Nephron (organoid): ENCODE measurements at regions not wholly inside any gene's neighbourhood (a gene's known extent, or its start where the extent isn't known, plus 50 kb on each side); places are given as distances from the start of the nearest gene placed in this dataset.

Source experiments
- H3K27ac Mint-ChIP-seq, 3 experiments: 2 replicates each; pipeline ENCODE4 v1.8.0; 2020; ENCODE audit warnings: mixed read lengths in 3 of 3, mild to moderate bottlenecking in 2 of 3, moderate library complexity in 1 of 3
- H3K27me3 Mint-ChIP-seq: 2 replicates; pipeline ENCODE4 v1.8.0; 2021; ENCODE audit warnings: low read depth, mild to moderate bottlenecking, moderate library complexity, mixed read lengths
- H3K36me3 Mint-ChIP-seq: 2 replicates; pipeline ENCODE4 v1.8.0; 2020; ENCODE audit warnings: low read depth, mixed read lengths
- H3K4me1 Mint-ChIP-seq: 2 replicates; pipeline ENCODE4 v1.8.0; 2020; ENCODE audit warnings: mixed read lengths
- H3K4me3 Mint-ChIP-seq, 3 experiments: 2 replicates each; pipeline ENCODE4 v1.8.0; 2020; ENCODE audit warnings: mild to moderate bottlenecking in 3 of 3, mixed read lengths in 3 of 3, moderate library complexity in 2 of 3
- H3K9me3 Mint-ChIP-seq: 2 replicates; pipeline ENCODE4 v1.8.0; 2020; ENCODE audit warnings: mixed read lengths
- CTCF ChIP-seq, 3 experiments: fragments of 200-600 bp; sonication (generic); IDR thresholded peaks; one replicate each; pipeline ENCODE4 v1.5.0; 2021; ENCODE audit warnings: antibody characterized with exemption in 3 of 3; ENCODE audit not compliant: unreplicated experiment in 3 of 3

- peaks cover 21% of the 10 kb centered on the region for H3K9me3 Mint-ChIP-seq
- no peaks in the 10 kb centered on the region for H3K4me1 Mint-ChIP-seq
- no peak for TF ChIP-seq CTCF (IDR thresholded peaks at IDR 0.05; ENCODE audit: unreplicated experiment in 3 of 3)
- H3K27ac Mint-ChIP-seq, result peak overlapping the region in 2 of 3 experiments; percentile 84 to 87
- no peaks in the 10 kb centered on the region for H3K27me3 Mint-ChIP-seq
- H3K4me3 Mint-ChIP-seq, result no peak overlapping the region
- no peaks in the 10 kb centered on the region for H3K36me3 Mint-ChIP-seq
Observed at GRCh38 chr10:22875581-22875980, 52.3 kb upstream of the ARMC3 start.

- H3K27me3 Mint-ChIP-seq, result no peaks in the 10 kb centered on the region
- no peaks in the 10 kb centered on the region for H3K4me1 Mint-ChIP-seq
- no peaks in the 10 kb centered on the region for H3K36me3 Mint-ChIP-seq
- H3K9me3 Mint-ChIP-seq, result peaks cover 16% of the 10 kb centered on the region
- H3K4me3 Mint-ChIP-seq, result no peak overlapping the region
- no peak for TF ChIP-seq CTCF (IDR thresholded peaks at IDR 0.05; ENCODE audit: unreplicated experiment in 3 of 3)
- H3K27ac Mint-ChIP-seq, result no peak overlapping the region
Observed at GRCh38 chr10:22874189-22874854, 53.5 kb upstream of the ARMC3 start.

- Mint-ChIP-seq H3K4me3 (no peak overlapping the region), H3K27ac (no peak overlapping the region), H3K27me3 (peaks cover 3% of the 10 kb centered on the region), H3K36me3 (no peaks in the 10 kb centered on the region), H3K9me3 (peaks cover 3% of the 10 kb centered on the region), H3K4me1 (peaks cover 6% of the 10 kb centered on the region)
- TF ChIP-seq CTCF (IDR thresholded peaks at IDR 0.05; ENCODE audit: unreplicated experiment in 3 of 3), result no peak
Observed at GRCh38 chr10:22856444-22857074, 71.3 kb upstream of the ARMC3 start.

- Mint-ChIP-seq H3K4me1 (peaks cover 6% of the 10 kb centered on the region), H3K4me3 (no peak overlapping the region), H3K9me3 (peaks cover 3% of the 10 kb centered on the region), H3K27me3 (peaks cover 3% of the 10 kb centered on the region), H3K36me3 (no peaks in the 10 kb centered on the region), H3K27ac (no peak overlapping the region)
- TF ChIP-seq CTCF (IDR thresholded peaks at IDR 0.05; ENCODE audit: unreplicated experiment in 3 of 3), result peak in 1 of 3 experiments; percentile 14
Observed at GRCh38 chr10:22854935-22855421, 72.9 kb upstream of the ARMC3 start.

- peaks cover under 1% of the 10 kb centered on the region for H3K9me3 Mint-ChIP-seq
Observed at GRCh38 chr10:22853906-22854447, 73.9 kb upstream of the ARMC3 start.

More at GRCh38 chr10:22853906-22854447, 73.9 kb upstream of the ARMC3 start:
- Mint-ChIP-seq H3K36me3 (no peaks in the 10 kb centered on the region), H3K4me3 (no peak overlapping the region), H3K4me1 (peaks cover 11% of the 10 kb centered on the region), H3K27me3 (peaks cover 3% of the 10 kb centered on the region), H3K27ac (no peak overlapping the region)
- TF ChIP-seq CTCF (IDR thresholded peaks at IDR 0.05; ENCODE audit: unreplicated experiment in 3 of 3), result no peak
